ENCODE measurements at regions not wholly inside any gene's neighbourhood (a gene's known extent, or its start where the extent isn't known, plus 50 kb on each side); places are given as distances from the start of the nearest gene placed in this dataset.

DNA sequence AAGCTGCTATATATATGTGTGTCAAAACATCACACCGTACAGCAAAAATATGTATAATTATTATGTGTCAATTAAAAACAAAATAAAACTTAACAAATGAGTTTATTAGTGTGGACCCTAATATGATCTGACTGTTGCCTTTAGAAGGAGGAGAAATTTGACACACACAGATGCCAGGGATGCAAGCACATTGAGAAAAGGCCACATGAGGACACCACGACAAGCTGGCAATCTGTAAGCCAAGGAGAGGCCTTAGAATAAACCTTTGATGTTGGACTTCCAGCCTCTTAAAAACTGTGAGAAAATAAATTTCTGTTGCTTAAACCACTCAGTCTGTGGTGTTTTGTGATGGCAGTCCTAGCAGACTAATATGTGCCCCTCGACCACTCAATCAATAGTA lies 214.7 kb downstream of the KCNS3 start:
- Mint-ChIP-seq H3K36me3 (no peaks in the 10 kb centered on the region), H3K9me3 (no peaks in the 10 kb centered on the region), H3K4me3 (no peak overlapping the region), H3K4me1 (no peaks in the 10 kb centered on the region), H3K27ac (no peak overlapping the region), H3K27me3 (peaks cover 5% of the 10 kb centered on the region)
- DNase-seq (ENCODE audit: low spot score in 2 of 2), result no peak
- no peak for ATAC-seq (ENCODE audit: low read depth)

DNA sequence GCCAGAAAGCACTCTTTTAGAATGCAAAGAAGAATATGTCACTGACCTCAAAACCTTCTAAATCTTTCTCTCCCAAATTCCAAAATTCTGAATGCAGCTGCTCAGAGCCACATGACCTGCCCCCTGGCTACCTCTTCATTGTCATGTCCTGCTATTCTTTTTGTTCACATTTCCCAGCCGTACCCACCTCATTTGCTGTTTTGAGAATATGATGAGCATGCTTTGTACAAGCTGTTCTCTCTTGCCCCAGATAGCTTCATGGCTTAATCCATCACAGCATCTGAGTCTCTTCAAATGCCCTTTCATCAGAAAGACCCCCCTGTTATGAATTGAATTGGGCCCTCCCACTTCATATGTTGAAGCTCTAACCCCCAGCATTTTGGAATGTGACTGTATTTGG lies 214.3 kb downstream of the KCNS3 start:
- H3K4me3 Mint-ChIP-seq, result no peak overlapping the region
- DNase-seq (ENCODE audit: low spot score in 2 of 2), result no peak
- H3K9me3 Mint-ChIP-seq, result no peaks in the 10 kb centered on the region
- H3K27me3 Mint-ChIP-seq, result peaks cover 5% of the 10 kb centered on the region
- no peak overlapping the region for H3K27ac Mint-ChIP-seq
- H3K36me3 Mint-ChIP-seq, result no peaks in the 10 kb centered on the region
- no peak for ATAC-seq (ENCODE audit: low read depth)
- no peaks in the 10 kb centered on the region for H3K4me1 Mint-ChIP-seq

DNA sequence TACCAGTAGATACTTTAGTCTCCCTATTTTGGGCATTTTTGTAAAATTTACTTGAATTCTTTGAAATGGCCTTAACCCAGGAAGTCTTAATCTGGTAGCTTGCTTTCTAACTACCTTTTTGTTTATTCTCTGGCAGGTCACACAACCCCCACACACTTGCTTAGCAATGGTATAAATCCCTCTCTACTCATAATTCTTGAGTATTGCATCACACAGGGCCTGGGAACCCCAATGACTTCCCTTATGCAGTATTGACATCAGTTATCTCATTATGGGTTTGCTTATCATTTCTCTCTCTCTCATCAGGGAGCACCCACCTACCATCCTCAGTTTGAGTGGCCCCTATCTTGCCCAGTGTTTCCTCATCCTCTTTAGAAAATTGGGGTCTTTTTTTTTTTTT lies 207.1 kb downstream of the KCNS3 start:
- Mint-ChIP-seq H3K4me3 (no peak overlapping the region), H3K27ac (no peak overlapping the region), H3K27me3 (peaks cover 5% of the 10 kb centered on the region), H3K4me1 (no peaks in the 10 kb centered on the region), H3K36me3 (no peaks in the 10 kb centered on the region), H3K9me3 (peaks cover 1% of the 10 kb centered on the region)
- ATAC-seq (ENCODE audit: low read depth) (no peak), DNase-seq (ENCODE audit: low spot score in 2 of 2) (no peak)

DNA sequence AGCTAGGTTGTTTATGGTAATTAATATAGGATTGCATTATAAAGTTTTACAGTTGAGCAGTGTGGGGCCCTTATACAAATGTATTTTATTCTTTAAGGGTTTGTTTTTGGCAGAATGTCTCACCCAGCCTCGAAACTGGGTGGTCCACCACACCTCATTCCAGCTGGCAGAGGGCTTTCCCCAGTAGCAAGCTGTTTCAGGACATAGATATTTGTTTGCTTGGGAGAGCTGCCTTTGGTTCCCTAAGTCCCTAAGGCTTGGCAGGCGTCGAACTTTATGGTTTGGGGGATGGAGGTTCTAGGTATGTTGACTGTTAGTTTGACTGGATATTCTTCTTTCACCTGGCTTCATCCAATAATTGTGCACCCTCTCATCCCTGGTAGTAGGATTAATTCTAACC lies 205.9 kb downstream of the KCNS3 start:
- DNase-seq (ENCODE audit: low spot score in 2 of 2) (no peak), ATAC-seq (ENCODE audit: low read depth) (no peak)
- Mint-ChIP-seq H3K27ac (no peak overlapping the region), H3K9me3 (peaks cover 1% of the 10 kb centered on the region), H3K4me1 (no peaks in the 10 kb centered on the region), H3K36me3 (no peaks in the 10 kb centered on the region), H3K4me3 (no peak overlapping the region), H3K27me3 (peaks cover 6% of the 10 kb centered on the region)

DNA sequence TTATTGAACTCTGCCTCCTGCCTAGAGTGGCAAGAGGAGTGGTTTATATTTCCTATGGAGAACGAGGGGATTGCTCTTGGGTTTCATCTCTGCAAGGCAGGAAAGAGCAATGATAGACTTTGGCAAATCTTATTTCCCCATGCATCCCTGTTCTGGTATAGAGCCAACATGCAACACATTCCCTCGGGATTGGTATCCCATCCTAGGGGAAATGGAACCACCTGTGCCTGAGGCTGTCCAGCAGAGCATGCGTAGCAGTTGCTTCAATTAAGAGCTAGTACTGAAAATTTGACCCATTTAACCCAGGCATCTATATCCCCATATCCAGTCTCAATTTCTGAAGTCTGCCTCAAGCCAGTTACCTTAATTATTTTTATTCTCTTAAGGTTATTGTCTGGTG lies 205.3 kb downstream of the KCNS3 start:
- peaks cover 6% of the 10 kb centered on the region for H3K27me3 Mint-ChIP-seq
- DNase-seq (ENCODE audit: low spot score in 2 of 2) (no peak), ATAC-seq (ENCODE audit: low read depth) (no peak)
- no peaks in the 10 kb centered on the region for H3K36me3 Mint-ChIP-seq
- H3K9me3 Mint-ChIP-seq, result peaks cover 1% of the 10 kb centered on the region
- H3K27ac Mint-ChIP-seq, result no peak overlapping the region
- no peak overlapping the region for H3K4me3 Mint-ChIP-seq
- H3K4me1 Mint-ChIP-seq, result no peaks in the 10 kb centered on the region

DNA sequence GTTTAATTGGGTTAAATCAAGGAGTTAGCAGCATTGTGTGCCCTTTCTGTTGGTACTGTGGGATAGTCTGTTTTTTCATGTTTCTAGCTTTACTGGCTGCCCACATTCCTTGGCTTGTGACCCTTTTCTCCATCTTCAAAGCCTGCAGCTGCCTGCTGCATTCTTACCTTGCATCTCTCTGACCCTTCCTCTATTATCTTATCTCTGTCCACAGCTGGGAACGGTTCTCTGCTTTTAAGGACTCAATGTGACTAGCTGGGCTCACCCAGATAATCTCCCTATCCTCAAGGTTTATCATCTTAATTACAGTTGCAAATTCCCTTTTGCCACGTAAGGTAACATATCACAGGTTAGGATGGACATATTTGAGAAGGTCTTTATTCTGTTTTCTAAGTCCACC lies 199.7 kb downstream of the KCNS3 start:
- no peaks in the 10 kb centered on the region for H3K4me1 Mint-ChIP-seq
- no peak overlapping the region for H3K4me3 Mint-ChIP-seq
- peaks cover 9% of the 10 kb centered on the region for H3K27me3 Mint-ChIP-seq
- H3K27ac Mint-ChIP-seq, result no peak overlapping the region
- H3K36me3 Mint-ChIP-seq, result no peaks in the 10 kb centered on the region
- ATAC-seq (ENCODE audit: low read depth), result no peak
- peaks cover 1% of the 10 kb centered on the region for H3K9me3 Mint-ChIP-seq
- no peak for DNase-seq (ENCODE audit: low spot score in 2 of 2)

DNA sequence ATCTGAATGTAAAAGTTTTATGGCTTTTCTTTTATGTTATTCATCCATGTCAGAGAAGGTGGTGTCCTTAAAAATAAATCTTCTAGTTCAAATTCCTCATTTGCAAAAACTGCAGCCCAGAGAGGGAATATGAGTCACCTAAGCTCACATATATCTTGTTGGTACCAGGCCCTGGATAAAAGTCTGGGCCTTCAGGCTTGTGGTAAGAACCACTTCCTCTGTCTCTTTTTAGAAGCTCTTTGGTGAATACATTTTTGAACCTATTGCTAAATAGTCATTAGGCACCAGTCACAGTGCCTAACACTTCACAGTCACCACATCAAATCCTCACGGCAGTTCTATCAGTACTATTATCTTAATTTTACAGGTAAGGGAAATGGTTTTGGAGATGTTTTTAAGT lies 199.2 kb downstream of the KCNS3 start:
- Mint-ChIP-seq H3K9me3 (peaks cover 1% of the 10 kb centered on the region), H3K4me1 (no peaks in the 10 kb centered on the region), H3K27me3 (peaks cover 13% of the 10 kb centered on the region), H3K36me3 (no peaks in the 10 kb centered on the region), H3K27ac (no peak overlapping the region), H3K4me3 (no peak overlapping the region)
- DNase-seq (ENCODE audit: low spot score in 2 of 2) (no peak), ATAC-seq (ENCODE audit: low read depth) (no peak)

DNA sequence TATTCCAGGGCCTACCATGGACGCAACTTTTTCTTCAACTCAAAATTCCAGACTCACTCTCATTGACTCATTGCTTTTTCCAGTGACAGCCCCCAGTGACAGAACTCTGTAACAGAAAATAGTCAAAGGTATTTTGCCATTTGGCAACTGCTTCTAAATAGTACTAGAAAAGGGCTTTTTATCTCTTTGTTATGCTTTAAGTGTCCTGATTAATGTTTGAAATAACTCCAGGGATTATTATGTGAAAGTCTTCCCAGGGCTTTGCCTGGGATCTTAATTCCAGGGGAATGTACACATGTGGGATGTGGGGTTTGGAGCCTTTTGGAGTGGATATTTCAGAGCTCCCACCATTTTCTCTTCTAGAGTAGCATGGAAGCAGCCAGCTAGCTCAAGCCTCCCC lies 198.8 kb downstream of the KCNS3 start:
- no peak overlapping the region for H3K4me3 Mint-ChIP-seq
- no peak for DNase-seq (ENCODE audit: low spot score in 2 of 2)
- ATAC-seq (ENCODE audit: low read depth), result no peak
- no peaks in the 10 kb centered on the region for H3K4me1 Mint-ChIP-seq
- peaks cover 15% of the 10 kb centered on the region for H3K27me3 Mint-ChIP-seq
- peaks cover 1% of the 10 kb centered on the region for H3K9me3 Mint-ChIP-seq
- no peak overlapping the region for H3K27ac Mint-ChIP-seq
- H3K36me3 Mint-ChIP-seq, result no peaks in the 10 kb centered on the region

DNA sequence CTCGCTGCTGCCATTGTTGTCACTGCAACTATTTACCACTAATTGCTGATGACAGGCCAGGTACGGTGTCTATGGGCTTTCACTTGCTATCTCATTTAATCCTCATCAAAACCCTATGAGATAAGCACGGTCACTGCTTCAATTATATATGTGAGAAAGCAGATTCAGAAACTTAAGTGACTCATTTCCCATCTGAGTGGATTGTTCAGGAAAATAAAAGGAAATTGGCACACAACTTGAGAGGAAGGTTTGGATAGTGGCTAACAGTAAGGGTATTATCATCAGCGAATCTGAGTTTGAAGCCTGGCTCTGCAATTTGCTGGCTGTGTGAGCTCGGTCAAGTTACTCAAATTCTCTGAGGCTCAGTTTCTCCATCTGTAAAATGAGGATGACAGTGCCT lies 196.0 kb downstream of the KCNS3 start:
- H3K9me3 Mint-ChIP-seq, result no peaks in the 10 kb centered on the region
- H3K4me1 Mint-ChIP-seq, result no peaks in the 10 kb centered on the region
- ATAC-seq (ENCODE audit: low read depth), result no peak
- H3K27me3 Mint-ChIP-seq, result peaks cover 17% of the 10 kb centered on the region
- H3K4me3 Mint-ChIP-seq, result no peak overlapping the region
- H3K36me3 Mint-ChIP-seq, result no peaks in the 10 kb centered on the region
- no peak overlapping the region for H3K27ac Mint-ChIP-seq
- DNase-seq (ENCODE audit: low spot score in 2 of 2), result no peak

DNA sequence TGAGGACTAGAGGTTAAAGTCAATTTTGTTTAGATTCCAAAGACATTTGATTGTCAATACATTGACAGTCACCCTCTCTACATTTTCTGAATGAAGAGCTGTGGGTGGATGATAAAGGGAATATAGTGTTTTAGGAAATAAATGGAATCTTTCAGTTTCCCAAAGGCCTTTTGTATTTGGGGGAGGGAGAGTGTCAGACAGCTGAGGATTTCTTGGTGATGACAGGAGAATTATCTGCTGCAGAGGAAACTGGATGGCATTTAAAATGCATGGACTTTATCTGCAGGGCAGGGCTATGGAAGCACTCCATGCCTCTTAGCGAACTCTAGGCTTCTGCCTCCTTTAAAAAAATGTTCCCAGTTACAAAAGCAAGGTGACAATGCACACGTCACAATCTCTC lies 195.1 kb downstream of the KCNS3 start:
- Mint-ChIP-seq H3K9me3 (no peaks in the 10 kb centered on the region), H3K27ac (no peak overlapping the region), H3K27me3 (peaks cover 18% of the 10 kb centered on the region), H3K4me3 (no peak overlapping the region), H3K4me1 (no peaks in the 10 kb centered on the region), H3K36me3 (no peaks in the 10 kb centered on the region)
- no peak for DNase-seq (ENCODE audit: low spot score in 2 of 2)
- ATAC-seq (ENCODE audit: low read depth), result no peak

DNA sequence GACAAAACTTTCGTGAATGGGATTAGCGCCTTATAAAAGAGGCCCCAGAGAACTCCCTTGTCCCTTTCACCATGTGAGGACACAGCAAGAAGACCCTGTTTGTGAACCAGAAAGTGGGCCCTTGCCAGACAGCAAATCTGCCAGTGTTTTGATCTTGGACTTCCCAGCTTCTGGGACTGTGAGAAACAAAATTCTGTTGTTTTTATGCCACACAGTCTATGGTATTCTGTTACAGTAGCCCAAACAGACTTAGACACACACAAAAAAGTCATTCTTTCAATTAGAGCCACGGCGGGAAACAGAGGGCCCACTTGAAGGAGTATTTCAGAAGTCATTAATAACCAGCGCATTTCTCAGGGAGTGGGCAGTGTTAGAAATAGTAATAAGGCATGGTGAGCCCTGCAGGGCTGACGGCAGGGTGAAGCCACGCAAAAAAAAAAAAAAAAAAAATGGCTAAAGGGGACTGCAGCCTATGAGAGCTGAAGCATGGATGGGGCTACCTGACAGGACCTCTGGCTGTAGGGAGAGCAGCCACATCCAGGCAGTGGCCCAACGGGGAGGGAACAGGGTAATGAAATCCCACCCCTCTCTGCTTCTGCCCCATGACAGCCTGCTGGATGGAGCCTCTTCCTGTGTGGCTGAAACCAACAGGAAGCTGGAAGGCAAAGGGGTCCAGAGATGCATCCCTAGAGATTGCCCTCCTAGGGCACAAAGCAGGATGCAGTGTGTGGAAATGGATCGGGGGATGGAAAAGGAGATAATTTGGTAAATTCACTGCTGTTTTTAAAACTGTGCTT lies 189.3 kb downstream of the KCNS3 start:
- Mint-ChIP-seq H3K27me3 (peaks cover 15% of the 10 kb centered on the region), H3K27ac (no peak overlapping the region), H3K9me3 (no peaks in the 10 kb centered on the region), H3K4me3 (no peak overlapping the region), H3K36me3 (no peaks in the 10 kb centered on the region), H3K4me1 (no peaks in the 10 kb centered on the region)
- no peak for ATAC-seq (ENCODE audit: low read depth)
- DNase-seq (ENCODE audit: low spot score in 2 of 2), result no peak

DNA sequence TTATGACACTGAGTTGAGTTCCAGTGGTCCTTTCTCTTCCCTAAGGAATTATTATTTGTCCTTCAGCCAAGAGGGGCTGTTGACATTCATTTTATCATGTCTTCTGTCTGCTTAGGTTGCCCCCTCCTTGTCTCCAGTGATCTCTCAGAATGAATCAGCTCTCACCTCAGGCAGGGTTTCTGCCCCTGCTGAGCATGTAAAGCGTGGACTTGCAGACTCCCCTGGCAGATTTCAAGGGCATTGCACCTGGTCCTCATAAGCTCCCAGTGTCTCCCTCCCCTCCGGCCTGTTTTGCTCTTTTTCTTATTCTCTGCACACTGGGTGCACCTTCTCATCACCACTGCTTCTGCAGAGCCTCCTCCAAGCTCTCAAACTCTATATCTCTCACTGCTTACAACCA lies 188.4 kb downstream of the KCNS3 start:
- no peak overlapping the region for H3K27ac Mint-ChIP-seq
- H3K9me3 Mint-ChIP-seq, result no peaks in the 10 kb centered on the region
- no peak overlapping the region for H3K4me3 Mint-ChIP-seq
- no peaks in the 10 kb centered on the region for H3K4me1 Mint-ChIP-seq
- peaks cover 13% of the 10 kb centered on the region for H3K27me3 Mint-ChIP-seq
- H3K36me3 Mint-ChIP-seq, result no peaks in the 10 kb centered on the region
- DNase-seq (ENCODE audit: low spot score in 2 of 2), result no peak
- ATAC-seq (ENCODE audit: low read depth), result no peak

DNA sequence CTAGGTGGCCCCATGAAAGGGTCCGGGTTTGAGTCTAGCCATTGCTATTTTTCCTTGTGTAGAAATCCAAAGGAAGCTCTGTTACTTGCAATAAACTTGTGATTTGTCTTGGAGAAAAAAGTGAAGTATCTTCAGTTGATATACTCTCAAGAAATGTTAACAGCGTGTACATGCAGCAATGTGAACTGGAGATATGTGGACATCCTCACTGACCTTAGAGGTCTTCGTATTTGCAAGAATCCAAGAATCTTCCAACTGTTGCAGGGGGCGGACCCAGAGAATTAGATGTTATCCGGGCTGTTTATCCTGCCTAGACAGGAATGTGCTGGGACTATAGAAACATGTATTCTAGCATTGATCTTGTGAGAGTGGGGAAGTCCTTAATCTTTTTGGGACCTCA lies 187.6 kb downstream of the KCNS3 start:
- Mint-ChIP-seq H3K4me3 (no peak overlapping the region), H3K9me3 (no peaks in the 10 kb centered on the region), H3K4me1 (no peaks in the 10 kb centered on the region), H3K27me3 (peaks cover 13% of the 10 kb centered on the region), H3K36me3 (no peaks in the 10 kb centered on the region), H3K27ac (no peak overlapping the region)
- ATAC-seq (ENCODE audit: low read depth) (no peak), DNase-seq (ENCODE audit: low spot score in 2 of 2) (no peak)

DNA sequence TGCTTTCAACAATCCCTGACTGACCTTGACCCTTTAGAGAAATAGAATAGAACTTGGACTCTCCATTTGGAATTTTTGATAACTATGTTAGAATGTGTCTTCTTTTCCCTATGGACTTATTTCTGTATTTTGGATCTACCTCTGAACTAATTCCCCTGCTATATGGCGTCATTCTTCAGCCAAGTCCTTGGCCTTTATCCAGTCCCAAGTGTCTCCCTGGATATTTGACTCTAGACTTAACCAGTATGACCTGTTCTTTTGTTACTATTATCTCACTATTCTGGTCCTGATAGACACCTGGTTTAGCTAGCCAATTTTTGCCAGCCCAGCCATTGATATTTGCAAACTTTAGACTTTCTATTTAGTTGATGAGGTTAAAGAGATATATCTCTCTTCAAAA lies 186.8 kb downstream of the KCNS3 start:
- Mint-ChIP-seq H3K27ac (no peak overlapping the region), H3K4me3 (no peak overlapping the region), H3K36me3 (no peaks in the 10 kb centered on the region), H3K27me3 (peaks cover 11% of the 10 kb centered on the region), H3K4me1 (no peaks in the 10 kb centered on the region), H3K9me3 (no peaks in the 10 kb centered on the region)
- DNase-seq (ENCODE audit: low spot score in 2 of 2) (no peak), ATAC-seq (ENCODE audit: low read depth) (no peak)

DNA sequence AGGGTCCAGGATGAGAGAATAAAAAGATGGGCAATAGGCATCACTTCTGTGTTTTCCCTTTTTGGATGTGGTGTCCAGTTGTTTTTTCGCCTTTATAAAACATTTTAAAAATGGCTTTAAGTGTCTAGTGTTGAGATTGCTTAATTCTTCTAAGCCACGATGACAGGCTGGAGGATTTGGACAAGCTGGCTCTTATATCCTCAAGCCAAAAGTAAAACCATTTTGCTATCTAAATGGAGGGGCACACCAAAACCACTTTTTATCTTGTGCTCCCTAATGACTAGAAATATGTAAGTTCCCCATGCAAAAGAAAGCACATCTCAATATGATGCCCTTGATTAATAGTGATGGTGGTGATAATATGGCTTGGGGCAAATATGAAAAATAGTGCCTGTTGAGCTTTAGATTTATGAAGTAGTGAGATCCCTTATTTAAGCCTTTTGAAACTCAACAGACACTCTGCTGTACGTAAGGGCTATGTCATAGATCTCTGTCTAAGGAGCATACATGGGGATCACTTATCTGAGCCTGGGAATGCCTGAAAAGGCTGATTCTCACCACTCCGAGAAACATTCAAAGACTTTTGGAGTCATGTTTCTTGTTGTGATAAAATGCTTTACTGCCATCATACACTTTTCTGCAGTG lies 185.5 kb downstream of the KCNS3 start:
- no peaks in the 10 kb centered on the region for H3K36me3 Mint-ChIP-seq
- H3K9me3 Mint-ChIP-seq, result no peaks in the 10 kb centered on the region
- H3K27ac Mint-ChIP-seq, result no peak overlapping the region
- H3K4me3 Mint-ChIP-seq, result no peak overlapping the region
- peaks cover 13% of the 10 kb centered on the region for H3K27me3 Mint-ChIP-seq
- H3K4me1 Mint-ChIP-seq, result no peaks in the 10 kb centered on the region
- DNase-seq (ENCODE audit: low spot score in 2 of 2), result no peak
- ATAC-seq (ENCODE audit: low read depth), result no peak

All from memory B cell (primary cell).